ENCODE measurements at regions not wholly inside any gene's neighbourhood (a gene's known extent, or its start where the extent isn't known, plus 50 kb on each side); places are given as distances from the start of the nearest gene placed in this dataset.

GRCh38 chr13:111893607-111894443, 173.1 kb upstream of the SOX1 start:
- peak; percentile 71 for DNase-seq (ENCODE audit: low spot score)

DNA sequence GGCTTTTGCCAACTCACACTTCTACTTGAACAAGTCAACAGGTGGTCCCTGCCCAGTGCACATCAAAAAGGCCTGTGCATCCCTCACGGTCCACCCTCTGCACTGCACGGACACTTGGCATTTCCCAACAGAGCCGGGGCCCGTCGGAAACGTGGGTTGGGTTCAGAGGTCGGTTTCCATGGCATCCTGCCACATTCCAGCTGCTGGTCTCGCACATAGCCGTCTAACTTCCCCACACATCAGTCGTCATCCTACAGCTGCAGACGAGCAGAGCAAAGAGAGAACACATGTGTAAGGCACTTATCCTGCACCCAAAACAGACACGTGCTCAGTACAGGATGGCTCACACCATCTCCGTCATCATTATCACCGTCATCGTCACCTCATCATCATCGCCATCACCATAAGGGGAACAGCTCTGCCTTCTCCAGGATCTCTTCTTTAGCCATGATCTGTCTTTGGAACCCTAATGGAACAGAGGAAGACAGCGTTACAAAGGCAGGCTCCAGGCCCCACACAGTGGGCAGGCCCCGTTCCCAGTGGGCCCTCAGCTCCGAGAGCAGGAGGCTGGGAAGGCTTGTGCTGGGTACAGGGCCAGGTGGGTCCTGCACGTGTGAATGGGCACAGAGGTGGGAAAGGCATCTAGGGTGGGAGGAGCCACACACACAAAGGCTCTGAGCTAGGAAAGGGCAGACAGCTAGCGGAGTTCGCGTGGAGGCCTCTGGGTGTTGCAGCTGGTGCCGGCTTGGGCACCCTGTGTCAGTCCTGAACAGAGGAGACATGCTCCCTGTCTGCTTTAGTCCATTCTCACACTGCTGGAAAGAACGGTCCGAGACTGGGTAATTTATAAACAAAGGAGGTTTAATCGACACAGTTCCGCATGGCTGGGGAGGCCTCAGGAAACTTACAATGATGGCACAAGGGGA, 170.8 kb upstream of the SOX1 start:
- DNase-seq (ENCODE audit: low spot score): peak; percentile 44

DNA sequence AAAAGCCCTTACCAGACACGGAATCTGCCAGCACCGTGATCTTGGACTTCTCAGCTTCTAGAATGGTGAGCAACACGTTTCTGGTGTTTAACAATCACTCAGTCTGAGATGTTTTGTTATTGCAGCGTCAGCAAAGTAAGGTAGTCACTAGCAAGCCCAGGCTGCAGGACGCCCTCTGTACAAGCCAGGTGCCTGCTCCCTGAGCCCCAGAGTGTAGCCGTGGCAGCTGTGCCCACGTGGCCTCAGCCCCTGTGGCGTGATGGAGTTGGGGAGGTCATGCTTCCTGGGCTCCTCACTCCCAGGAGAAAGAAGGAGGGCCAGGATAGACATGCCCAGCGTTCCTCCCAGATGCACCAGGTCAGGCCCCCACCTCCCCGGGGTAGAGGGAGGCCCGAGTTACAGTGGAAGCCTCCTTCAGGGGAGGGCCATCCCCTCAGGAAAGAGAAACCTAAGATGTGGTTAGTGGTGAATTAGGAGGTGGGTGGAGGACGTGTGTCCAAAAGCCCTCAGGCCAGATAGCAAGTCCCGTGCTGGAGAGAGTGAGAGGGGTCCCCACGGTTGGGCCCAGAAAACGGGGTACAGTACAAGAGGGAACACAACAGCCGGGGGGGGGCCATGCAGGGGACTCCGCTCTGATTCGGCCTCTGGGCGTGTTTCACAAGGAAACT, 169.6 kb upstream of the SOX1 start:
- DNase-seq (ENCODE audit: low spot score): peak; percentile 42

GRCh38 chr13:111897846-111898215, 169.1 kb upstream of the SOX1 start:
- peak; percentile 36 for DNase-seq (ENCODE audit: low spot score)

DNA sequence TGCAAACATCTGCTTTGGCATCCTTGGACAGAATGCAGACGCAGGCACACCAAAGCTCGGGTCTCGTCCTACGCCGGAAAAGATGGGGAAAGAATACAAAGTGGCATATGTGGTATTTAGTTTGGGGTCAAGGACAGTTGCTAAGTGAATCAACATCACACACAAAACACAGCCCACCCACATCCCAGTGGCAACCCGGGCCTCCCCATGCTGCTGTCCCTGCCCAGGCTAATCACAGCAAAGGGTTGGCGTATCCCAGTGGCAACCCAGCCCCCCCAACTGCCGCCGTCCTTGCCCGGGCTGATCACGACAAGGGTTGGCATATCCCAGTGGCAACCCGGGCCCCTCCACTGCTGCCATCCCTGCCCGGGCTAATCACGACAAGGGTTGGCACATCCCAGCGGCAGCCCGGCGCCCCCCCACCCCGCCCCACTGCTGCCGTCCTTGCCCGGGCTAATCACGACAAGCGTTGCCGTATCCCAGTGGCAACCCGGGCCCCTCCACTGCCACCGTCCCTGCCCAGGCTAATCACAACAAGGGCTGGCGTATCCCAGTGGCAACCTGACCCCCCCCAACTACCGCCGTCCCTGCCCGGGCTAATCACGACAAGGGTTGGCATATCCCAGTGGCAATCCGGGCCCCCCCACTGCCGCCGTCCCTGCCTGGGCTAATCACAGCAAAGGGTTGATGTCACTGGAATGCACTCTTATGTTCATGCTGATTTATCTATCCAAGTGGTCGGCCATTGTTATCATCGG, 167.8 kb upstream of the SOX1 start:
- peak; percentile 41 for DNase-seq (ENCODE audit: low spot score)

GRCh38 chr13:111899714-111900389, 167.1 kb upstream of the SOX1 start:
- peak; percentile 23 for DNase-seq (ENCODE audit: low spot score)

- peak; percentile 45 for DNase-seq (ENCODE audit: low spot score)
Measured at GRCh38 chr13:111900390-111901131, 166.4 kb upstream of the SOX1 start.

DNA sequence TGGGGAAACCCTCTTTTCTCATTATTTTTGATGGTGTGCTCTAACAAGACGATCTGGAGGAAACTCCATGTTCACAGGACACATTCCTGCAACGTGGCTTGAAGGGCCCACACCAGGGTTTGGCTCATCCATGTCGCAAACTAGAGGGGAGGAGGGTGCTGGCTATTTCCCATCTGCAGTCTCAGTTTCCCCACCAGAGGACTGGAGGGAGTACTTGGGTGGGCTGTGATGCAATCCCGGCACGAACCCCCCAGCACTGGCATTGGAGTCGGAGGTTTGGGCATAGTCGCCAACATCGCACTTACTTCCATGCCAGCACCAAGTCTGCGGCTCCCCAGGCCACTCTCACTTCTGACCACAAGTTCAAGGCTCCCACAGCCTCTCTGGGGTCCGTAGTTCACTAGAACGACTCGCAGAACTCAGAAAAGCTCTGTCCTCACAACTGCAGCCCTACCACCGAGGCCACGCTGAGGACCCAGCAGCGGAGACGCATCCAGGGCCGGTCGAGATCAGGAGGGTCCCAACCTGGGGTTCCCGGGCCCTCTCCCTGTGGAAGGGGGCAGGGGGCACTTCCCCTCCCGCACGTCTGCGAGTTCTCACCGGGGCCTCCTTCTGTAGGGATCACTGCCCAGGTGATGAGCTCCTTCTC, 165.6 kb upstream of the SOX1 start:
- DNase-seq (ENCODE audit: low spot score): peak; percentile 39

- DNase-seq (ENCODE audit: low spot score): peak; percentile 19
Measured at GRCh38 chr13:111902726-111903125, 164.2 kb upstream of the SOX1 start.

DNA sequence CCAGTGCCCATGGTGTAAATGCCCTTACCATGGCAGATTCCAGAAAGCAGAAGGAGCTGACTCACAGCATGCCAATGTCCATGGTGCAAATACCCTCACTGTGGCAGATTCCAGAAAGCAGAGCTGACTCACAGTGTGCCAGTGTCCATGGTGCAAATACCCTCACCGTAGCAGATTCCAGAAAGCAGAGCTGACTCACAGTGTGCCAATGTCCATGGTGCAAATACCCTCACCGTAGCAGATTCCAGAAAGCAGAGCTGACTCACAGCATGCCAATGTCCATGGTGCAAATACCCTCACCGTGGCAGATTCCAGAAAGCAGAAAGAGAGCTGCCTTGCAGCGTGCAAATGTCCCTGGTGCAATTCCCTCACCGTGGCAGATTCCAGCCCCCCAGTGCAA, 163.8 kb upstream of the SOX1 start:
- DNase-seq (ENCODE audit: low spot score): peak; percentile 38

GRCh38 chr13:111904166-111904565, 162.8 kb upstream of the SOX1 start:
- DNase-seq (ENCODE audit: low spot score): peak; percentile 33

GRCh38 chr13:111904701-111905608, 162.0 kb upstream of the SOX1 start:
- peak; percentile 34 for DNase-seq (ENCODE audit: low spot score)

- peak; percentile 37 for DNase-seq (ENCODE audit: low spot score)
Measured at GRCh38 chr13:111905609-111905945, 161.4 kb upstream of the SOX1 start.

GRCh38 chr13:111906306-111906705, 160.6 kb upstream of the SOX1 start:
- DNase-seq (ENCODE audit: low spot score): no peak

- DNase-seq (ENCODE audit: low spot score): peak; percentile 14
Measured at GRCh38 chr13:111906816-111907215, 160.1 kb upstream of the SOX1 start.

GRCh38 chr13:111907341-111907880, 159.5 kb upstream of the SOX1 start:
- DNase-seq (ENCODE audit: low spot score): peak; percentile 17

- DNase-seq (ENCODE audit: low spot score): peak; percentile 16
Measured at GRCh38 chr13:111908361-111908760, 158.6 kb upstream of the SOX1 start.

DNA sequence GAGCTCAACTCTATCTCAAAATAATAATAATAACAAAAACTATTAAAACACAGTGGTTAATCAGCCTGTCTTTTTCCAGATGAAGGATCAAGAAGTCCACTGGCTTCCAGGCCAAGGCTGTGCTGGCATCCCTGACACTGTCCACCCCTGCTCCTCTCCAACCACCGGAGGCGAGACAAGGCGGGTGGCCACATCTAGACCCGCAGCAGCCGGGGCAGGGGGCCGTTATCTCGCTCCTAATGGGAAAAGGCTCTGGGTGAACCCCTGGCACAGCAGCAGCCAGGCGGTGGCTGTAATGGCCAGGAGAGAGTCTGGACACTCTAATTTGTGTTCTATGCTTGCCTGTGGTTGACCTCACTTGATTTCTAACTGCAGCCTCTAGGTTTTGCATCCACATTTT, 158.0 kb upstream of the SOX1 start:
- DNase-seq (ENCODE audit: low spot score): peak; percentile 29

GRCh38 chr13:111909501-111909900, 157.4 kb upstream of the SOX1 start:
- peak; percentile 29 for DNase-seq (ENCODE audit: low spot score)

Data from ecto neural progenitor cell (in vitro differentiated cells).